ENCODE measurements at regions not wholly inside any gene's neighbourhood (a gene's known extent, or its start where the extent isn't known, plus 50 kb on each side); places are given as distances from the start of the nearest gene placed in this dataset.

- Histone ChIP-seq H3K9me3 (replicated peaks; ENCODE audit: insufficient read depth, low read length) (no peaks in the 10 kb centered on the region), H3F3A (ENCODE audit: insufficient read depth, low read length) (no peaks in the 10 kb centered on the region), H3K4me3 (ENCODE audit: low read length) (no peak overlapping the region), H3K36me3 (replicated peaks; ENCODE audit: insufficient read depth, low read length) (no peaks in the 10 kb centered on the region), H3K9ac (ENCODE audit: low read length) (no peak overlapping the region), H3K27me3 (replicated peaks; ENCODE audit: insufficient read depth, low read length) (no peaks in the 10 kb centered on the region), H4K20me1 (ENCODE audit: insufficient read depth, low read length) (no peaks in the 10 kb centered on the region), H3K4me2 (ENCODE audit: low read depth, low read length) (no peak overlapping the region), H3K79me2 (ENCODE audit: low read length) (no peaks in the 10 kb centered on the region), H3K4me1 (ENCODE audit: low read length) (no peaks in the 10 kb centered on the region), H3K27ac (ENCODE audit: low read length) (no peak overlapping the region), H3K9me2 (replicated peaks; ENCODE audit: insufficient read depth, low read length) (no peaks in the 10 kb centered on the region), H2AFZ (ENCODE audit: low read length) (no peak overlapping the region)
- TF ChIP-seq EZH2phosphoT487 (IDR thresholded peaks at IDR 0.05; ENCODE audit: low read length) (no peak), EZH2 (optimal IDR thresholded peaks at IDR 0.05; ENCODE audit: low read depth, low read length) (no peak), CTCF (IDR thresholded peaks at IDR 0.05; ENCODE audit: low read length) (no peak)
- DNase-seq = no peak
Observed at GRCh38 chr6:85185977-85186376, 263.9 kb upstream of the NT5E start.

- no peaks in the 10 kb centered on the region for H3F3A ChIP-seq (ENCODE audit: insufficient read depth, low read length)
- no peak for TF ChIP-seq CTCF (IDR thresholded peaks at IDR 0.05; ENCODE audit: low read length)
- no peak for TF ChIP-seq EZH2phosphoT487 (IDR thresholded peaks at IDR 0.05; ENCODE audit: low read length)
- TF ChIP-seq EZH2 (optimal IDR thresholded peaks at IDR 0.05; ENCODE audit: low read depth, low read length) = no peak
Observed at GRCh38 chr6:85183841-85184240, 266.0 kb upstream of the NT5E start.

GRCh38 chr6:85172705-85173104 lies 277.2 kb upstream of the NT5E start:
- no peaks in the 10 kb centered on the region for H3K9me3 ChIP-seq (replicated peaks; ENCODE audit: insufficient read depth, low read length)
- no peaks in the 10 kb centered on the region for H4K20me1 ChIP-seq (ENCODE audit: insufficient read depth, low read length)
- H3K79me2 ChIP-seq (ENCODE audit: low read length) = no peaks in the 10 kb centered on the region
- no peak overlapping the region for H3K4me3 ChIP-seq (ENCODE audit: low read length)
- H3K36me3 ChIP-seq (replicated peaks; ENCODE audit: insufficient read depth, low read length) = no peaks in the 10 kb centered on the region
- TF ChIP-seq CTCF (IDR thresholded peaks at IDR 0.05; ENCODE audit: low read length) (no peak), EZH2phosphoT487 (IDR thresholded peaks at IDR 0.05; ENCODE audit: low read length) (no peak), EZH2 (optimal IDR thresholded peaks at IDR 0.05; ENCODE audit: low read depth, low read length) (no peak)
- no peak overlapping the region for H2AFZ ChIP-seq (ENCODE audit: low read length)
- no peak overlapping the region for H3K27ac ChIP-seq (ENCODE audit: low read length)
- no peaks in the 10 kb centered on the region for H3K9me2 ChIP-seq (replicated peaks; ENCODE audit: insufficient read depth, low read length)
- H3K27me3 ChIP-seq (replicated peaks; ENCODE audit: insufficient read depth, low read length) = no peaks in the 10 kb centered on the region
- H3K4me1 ChIP-seq (ENCODE audit: low read length) = no peaks in the 10 kb centered on the region
- H3K4me2 ChIP-seq (ENCODE audit: low read depth, low read length) = no peak overlapping the region
- no peak for DNase-seq
- H3F3A ChIP-seq (ENCODE audit: insufficient read depth, low read length) = no peaks in the 10 kb centered on the region
- H3K9ac ChIP-seq (ENCODE audit: low read length) = no peak overlapping the region

More at GRCh38 chr6:85183841-85184240, 266.0 kb upstream of the NT5E start:
- Histone ChIP-seq H3K36me3 (replicated peaks; ENCODE audit: insufficient read depth, low read length) (no peaks in the 10 kb centered on the region), H3K79me2 (ENCODE audit: low read length) (no peaks in the 10 kb centered on the region), H3K9ac (ENCODE audit: low read length) (no peak overlapping the region), H3K4me1 (ENCODE audit: low read length) (no peaks in the 10 kb centered on the region), H3K4me2 (ENCODE audit: low read depth, low read length) (no peak overlapping the region), H4K20me1 (ENCODE audit: insufficient read depth, low read length) (no peaks in the 10 kb centered on the region), H3K9me2 (replicated peaks; ENCODE audit: insufficient read depth, low read length) (no peaks in the 10 kb centered on the region), H3K27me3 (replicated peaks; ENCODE audit: insufficient read depth, low read length) (no peaks in the 10 kb centered on the region), H2AFZ (ENCODE audit: low read length) (no peak overlapping the region), H3K9me3 (replicated peaks; ENCODE audit: insufficient read depth, low read length) (no peaks in the 10 kb centered on the region), H3K4me3 (ENCODE audit: low read length) (no peak overlapping the region), H3K27ac (ENCODE audit: low read length) (no peak overlapping the region)
- no peak for DNase-seq
